B cell (primary cell): ENCODE measurements at regions not wholly inside any gene's neighbourhood (a gene's known extent, or its start where the extent isn't known, plus 50 kb on each side); places are given as distances from the start of the nearest gene placed in this dataset.

ENCODE experiments used
- CTCF ChIP-seq: fragments of 200-600 bp; IDR thresholded peaks from one replicate; pipeline ENCODE4 v1.8.0; 2022; ENCODE audit warnings: antibody characterized with exemption, mild to moderate bottlenecking
- EZH2 ChIP-seq: IDR thresholded peaks from 2 replicates; pipeline ENCODE4 v1.6.1; 2012; ENCODE audit warnings: borderline replicate concordance, low read depth, mild to moderate bottlenecking, moderate library complexity, low read length; ENCODE audit not compliant: insufficient read depth, poor library complexity, severe bottlenecking

- TF ChIP-seq CTCF (no peak), EZH2 (no peak)
Measured at GRCh38 chr3:144128108-144128892, 156.7 kb downstream of the DIPK2A start.
